HepG2 (cell line): ENCODE measurements at regions not wholly inside any gene's neighbourhood (a gene's known extent, or its start where the extent isn't known, plus 50 kb on each side); places are given as distances from the start of the nearest gene placed in this dataset.

Experiments
- ATAC-seq: fragments of 200-7000 bp; cut with Tn5 transposase; 3 replicates; pipeline ENCODE4 v1.9.1; 2020; ENCODE audit warnings: mild to moderate bottlenecking, moderate library complexity
- BruUV-seq: library from RNA; stranded (reverse); fragments of 400-500 nt; replicated peaks from 2 replicates; lab custom pipeline; 2021; lab: Mats Ljungman, UMichigan
- CTCF ChIA-PET: fragments of 300-600 bp; formaldehyde crosslinking; extraction: SDS; loops from one replicate; lab custom pipeline; 2021; ENCODE audit warnings: low total read pairs, inconsistent platforms, low intra/inter-chr PET ratio; lab: Yijun Ruan, JAX
- POLR2A ChIA-PET: fragments of 350-600 bp; sonication (Branson Sonifier 250); formaldehyde crosslinking; loops from one replicate; lab custom pipeline; 2020; ENCODE audit warnings: antibody characterized with exemption, inconsistent platforms; lab: Yijun Ruan, JAX
- DNase-seq: peaks from one replicate; pipeline ENCODE4 v3.0.0-alpha.2; 2015; ENCODE audit warnings: low spot score
- FAIRE-seq: peaks from 3 replicates; lab custom pipeline; 2011; peaks lifted over from hg19 to GRCh38; lab: Jason Lieb, UNC
- H2AFZ ChIP-seq: one replicate; pipeline ENCODE4 v1.6.1; 2011; ENCODE audit warnings: low read length, inconsistent platforms
- H3K27ac ChIP-seq: fragments of 300-600 bp; 3 replicates; pipeline ENCODE4 v1.8.0; 2011; ENCODE audit warnings: mixed run types, mild to moderate bottlenecking, mixed read lengths, low read length, inconsistent platforms; ENCODE audit not compliant: insufficient read depth; ENCODE audit errors: extremely low read length
- H3K27me3 ChIP-seq, 2 experiments: fragments of 200-600 bp in 1 of 2; 2 replicates in 1 of 2; 3 replicates in 1 of 2; pipeline versions ENCODE4 v1.6.0 to v1.8.0; 2011; ENCODE audit warnings: low read length in 2 of 2, mild to moderate bottlenecking in 2 of 2, moderate library complexity in 2 of 2, inconsistent platforms in 1 of 2; ENCODE audit not compliant: insufficient read depth in 2 of 2, control insufficient read depth in 1 of 2
- H3K36me3 ChIP-seq, 2 experiments: fragments of 200-600 bp in 1 of 2; replicated peaks in 1 of 2; 2 replicates in 1 of 2; 3 replicates in 1 of 2; pipeline versions ENCODE4 v1.5.1 to v1.8.0; 2011; ENCODE audit warnings: low read length in 2 of 2, inconsistent platforms in 1 of 2; ENCODE audit not compliant: insufficient read depth in 2 of 2, control insufficient read depth in 1 of 2
- H3K4me1 ChIP-seq: 2 replicates; pipeline ENCODE4 v1.5.1; 2012; ENCODE audit warnings: low read length, inconsistent platforms; ENCODE audit not compliant: insufficient read depth
- H3K4me2 ChIP-seq: 2 replicates; pipeline ENCODE4 v1.6.0; 2011; ENCODE audit warnings: low read depth, low read length, inconsistent platforms
- H3K4me3 ChIP-seq, 3 experiments: fragments of 200-600 bp in 1 of 3; sonication (generic), shearing (Covaris generic) in 1 of 3; replicated peaks in 1 of 3; 2 replicates each; pipeline ENCODE4 v1.5.1; 2011 to 2016; ENCODE audit warnings: low read length in 3 of 3, inconsistent platforms in 2 of 3, low read depth in 2 of 3, mild to moderate bottlenecking in 2 of 3, control low read depth in 1 of 3, mixed read lengths in 1 of 3; ENCODE audit not compliant: insufficient read depth in 1 of 3
- H3K79me2 ChIP-seq: one replicate; pipeline ENCODE4 v1.6.1; 2011; ENCODE audit warnings: low read length, inconsistent platforms; ENCODE audit not compliant: insufficient read depth
- H3K9ac ChIP-seq: 2 replicates; pipeline ENCODE4 v1.6.0; 2011; ENCODE audit warnings: mild to moderate bottlenecking, low read depth, low read length, inconsistent platforms; ENCODE audit not compliant: insufficient read depth
- H3K9me3 ChIP-seq: 2 replicates; pipeline ENCODE4 v1.5.1; 2012; ENCODE audit warnings: mild to moderate bottlenecking, low read length
- H4K20me1 ChIP-seq: 2 replicates; pipeline ENCODE4 v1.6.0; 2011; ENCODE audit warnings: inconsistent platforms, mild to moderate bottlenecking, low read length, moderate library complexity; ENCODE audit not compliant: insufficient read depth
- SIX4 ChIP-seq: sonication (generic); formaldehyde crosslinking; IDR thresholded peaks from 2 replicates; pipeline ENCODE4 v1.4.0; 2020; ENCODE audit warnings: missing genetic modification reagents
- SMAD1 ChIP-seq: sonication (generic); formaldehyde crosslinking; IDR thresholded peaks from 2 replicates; pipeline ENCODE4 v1.4.0; 2020; ENCODE audit warnings: missing genetic modification reagents, low read depth, mild to moderate bottlenecking, borderline replicate concordance
- STAG1 ChIP-seq: sonication (generic); formaldehyde crosslinking; IDR thresholded peaks from 2 replicates; pipeline ENCODE4 v1.4.0; 2020; ENCODE audit warnings: missing genetic modification reagents
- ZNF274 ChIP-seq: sonication (generic); formaldehyde crosslinking; IDR thresholded peaks from 2 replicates; pipeline ENCODE4 v1.5.1; 2020; ENCODE audit warnings: mild to moderate bottlenecking, missing genetic modification reagents
- ZNF569 ChIP-seq: sonication (generic); formaldehyde crosslinking; IDR thresholded peaks from 2 replicates; pipeline ENCODE4 v1.5.0; 2020; ENCODE audit warnings: mild to moderate bottlenecking, missing genetic modification reagents, moderate library complexity, borderline replicate concordance
- ZNF788 ChIP-seq: sonication (generic); formaldehyde crosslinking; IDR thresholded peaks from 2 replicates; pipeline ENCODE4 v1.5.0; 2020; ENCODE audit warnings: mild to moderate bottlenecking, missing genetic modification reagents, borderline replicate concordance
- WGBS: methylation state at CpG from one replicate; pipeline ENCODE4 v1.1.6; 2017; ENCODE audit warnings: low lambda C conversion rate; 5-methylcytosine and 5-hydroxymethylcytosine counted together
- in situ Hi-C: cut with HindIII; loops from 2 replicates; pipeline ENCODE4 v1.10.0; 2017; ENCODE audit warnings: low pct_unique_long_range_greater_than_20kb; ENCODE audit not compliant: extremely low pct_ligation_motif_present
- intact Hi-C: fragments of 100-400 bp; cut with micrococcal nuclease; formaldehyde crosslinking; loops from one replicate; pipeline ENCODE4 v1.10.0; 2022; ENCODE audit not compliant: unreplicated experiment
- TF ChIP-seq, protein P1 (sequence below): sonication (generic); formaldehyde crosslinking; IDR thresholded peaks from 2 replicates; pipeline ENCODE4 v1.4.0; 2020; ENCODE audit warnings: missing genetic modification reagents
- TF ChIP-seq, protein P2 (sequence below): sonication (generic); formaldehyde crosslinking; IDR thresholded peaks from 2 replicates; pipeline ENCODE4 v1.4.0; 2020; ENCODE audit warnings: missing genetic modification reagents, borderline replicate concordance

DNA sequence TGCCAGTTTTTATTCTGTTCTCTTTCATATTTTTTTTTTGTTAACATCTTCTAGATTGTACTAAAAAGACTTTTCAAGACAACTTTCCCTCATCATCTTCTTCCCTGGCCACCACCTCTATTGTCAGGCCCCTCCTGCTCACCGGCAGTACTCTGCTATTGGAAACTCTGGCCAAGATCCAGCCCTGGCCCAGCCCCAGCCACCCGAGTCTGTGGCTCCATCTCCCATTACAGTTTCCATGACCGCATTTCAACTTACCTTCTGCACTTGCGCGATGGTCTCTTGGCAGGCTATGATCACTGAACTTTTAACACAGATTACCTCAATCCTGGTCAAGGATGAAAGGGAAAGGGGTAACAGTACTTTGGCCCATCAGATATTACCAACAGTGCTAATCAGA, 137.7 kb upstream of the POM121L12 start:
- Histone ChIP-seq H3K9me3 (peaks cover 38% of the 10 kb centered on the region), H3K27ac (no peak overlapping the region), H3K4me3 (no peak overlapping the region), H2AFZ (no peak overlapping the region), H3K36me3 (no peaks in the 10 kb centered on the region), H3K9ac (no peak overlapping the region), H3K4me2 (no peak overlapping the region), H3K4me1 (no peaks in the 10 kb centered on the region), H3K27me3 (no peaks in the 10 kb centered on the region), H3K79me2 (no peaks in the 10 kb centered on the region), H4K20me1 (no peaks in the 10 kb centered on the region)
- CTCF ChIA-PET: no interaction called here
- POLR2A ChIA-PET: no interaction called here
- TF ChIP-seq SIX4 (CRISPR knock-in tag) (no peak), ZNF788 (CRISPR knock-in tag) (no peak), ZNF274 (CRISPR knock-in tag) (no peak), ZNF569 (CRISPR knock-in tag) (no peak), SMAD1 (CRISPR knock-in tag) (no peak), STAG1 (CRISPR knock-in tag) (no peak)
- TF ChIP-seq, protein P1, sequence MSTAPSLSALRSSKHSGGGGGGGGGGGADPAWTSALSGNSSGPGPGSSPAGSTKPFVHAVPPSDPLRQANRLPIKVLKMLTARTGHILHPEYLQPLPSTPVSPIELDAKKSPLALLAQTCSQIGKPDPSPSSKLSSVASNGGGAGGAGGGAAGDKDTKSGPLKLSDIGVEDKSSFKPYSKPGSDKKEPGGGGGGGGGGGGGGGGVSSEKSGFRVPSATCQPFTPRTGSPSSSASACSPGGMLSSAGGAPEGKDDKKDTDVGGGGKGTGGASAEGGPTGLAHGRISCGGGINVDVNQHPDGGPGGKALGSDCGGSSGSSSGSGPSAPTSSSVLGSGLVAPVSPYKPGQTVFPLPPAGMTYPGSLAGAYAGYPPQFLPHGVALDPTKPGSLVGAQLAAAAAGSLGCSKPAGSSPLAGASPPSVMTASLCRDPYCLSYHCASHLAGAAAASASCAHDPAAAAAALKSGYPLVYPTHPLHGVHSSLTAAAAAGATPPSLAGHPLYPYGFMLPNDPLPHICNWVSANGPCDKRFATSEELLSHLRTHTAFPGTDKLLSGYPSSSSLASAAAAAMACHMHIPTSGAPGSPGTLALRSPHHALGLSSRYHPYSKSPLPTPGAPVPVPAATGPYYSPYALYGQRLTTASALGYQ (CRISPR knock-in tag): no peak
- TF ChIP-seq, protein P2, sequence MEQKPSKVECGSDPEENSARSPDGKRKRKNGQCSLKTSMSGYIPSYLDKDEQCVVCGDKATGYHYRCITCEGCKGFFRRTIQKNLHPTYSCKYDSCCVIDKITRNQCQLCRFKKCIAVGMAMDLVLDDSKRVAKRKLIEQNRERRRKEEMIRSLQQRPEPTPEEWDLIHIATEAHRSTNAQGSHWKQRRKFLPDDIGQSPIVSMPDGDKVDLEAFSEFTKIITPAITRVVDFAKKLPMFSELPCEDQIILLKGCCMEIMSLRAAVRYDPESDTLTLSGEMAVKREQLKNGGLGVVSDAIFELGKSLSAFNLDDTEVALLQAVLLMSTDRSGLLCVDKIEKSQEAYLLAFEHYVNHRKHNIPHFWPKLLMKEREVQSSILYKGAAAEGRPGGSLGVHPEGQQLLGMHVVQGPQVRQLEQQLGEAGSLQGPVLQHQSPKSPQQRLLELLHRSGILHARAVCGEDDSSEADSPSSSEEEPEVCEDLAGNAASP: no peak
- FAIRE-seq (no peak), ATAC-seq (no peak), DNase-seq (no peak)
- 33% methylated on average over 5 of the region's 5 CpGs for WGBS
- intact Hi-C loops: no loop called here
- no TSS peak for BruUV-seq
- in situ Hi-C loops: no loop called here
